Stimulated activated naive CD8-positive, alpha-beta T cell treated with anti-CD3 and anti-CD28 coated beads, Interleukin-15, amount 100 ng/mL, for 72 hours (primary cell): ENCODE measurements at regions not wholly inside any gene's neighbourhood (a gene's known extent, or its start where the extent isn't known, plus 50 kb on each side); places are given as distances from the start of the nearest gene placed in this dataset.

Source experiments
- ATAC-seq: fragments of 150-1000 bp; cut with Tn5 transposase; 2 replicates; pipeline ENCODE4 v1.10.0; 2021; ENCODE audit warnings: mild to moderate bottlenecking, moderate library complexity
- DNase-seq, 2 donors: peaks; one replicate each; pipeline ENCODE4 v3.0.0; 2021 to 2022
- H3K27ac Mint-ChIP-seq, 2 donors: one replicate each; pipeline ENCODE4 v1.8.0; 2022; ENCODE audit warnings: mild to moderate bottlenecking in 2 of 2, mixed read lengths in 2 of 2, moderate library complexity in 2 of 2
- H3K27me3 Mint-ChIP-seq: one replicate; pipeline ENCODE4 v1.8.0; 2022; ENCODE audit warnings: mixed read lengths
- H3K4me1 Mint-ChIP-seq: one replicate; pipeline ENCODE4 v1.8.0; 2022; ENCODE audit warnings: mild to moderate bottlenecking, mixed read lengths
- H3K4me3 Mint-ChIP-seq, 2 donors: one replicate each; pipeline ENCODE4 v1.8.0; 2022; ENCODE audit warnings: mild to moderate bottlenecking in 2 of 2, mixed read lengths in 2 of 2, moderate library complexity in 1 of 2
- H3K9me3 Mint-ChIP-seq, 2 donors: one replicate each; pipeline ENCODE4 v1.8.0; 2022; ENCODE audit warnings: mixed read lengths in 2 of 2

DNA sequence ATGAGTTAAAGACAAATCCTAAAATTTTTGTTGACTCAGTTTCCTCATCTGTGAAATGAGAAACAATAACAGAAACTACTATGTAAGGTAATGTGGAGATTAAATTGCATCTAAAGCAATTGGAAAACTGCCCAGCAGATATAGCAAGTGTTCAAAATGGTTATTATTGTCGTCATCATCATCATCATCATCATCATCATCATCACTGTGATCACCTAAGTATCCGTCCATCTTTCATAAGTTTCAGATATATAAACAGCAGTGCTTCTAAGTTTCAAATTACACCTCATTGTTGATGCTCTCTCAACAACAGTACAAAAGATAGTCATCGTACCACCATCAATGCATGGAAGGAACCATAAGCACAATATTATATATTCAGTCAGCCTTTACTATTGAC lies 379.9 kb downstream of the PDGFC start:
- no peaks in the 10 kb centered on the region for H3K4me1 Mint-ChIP-seq
- H3K27ac Mint-ChIP-seq: no peak overlapping the region
- DNase-seq: no peak
- no peak overlapping the region for H3K4me3 Mint-ChIP-seq
- no peaks in the 10 kb centered on the region for H3K9me3 Mint-ChIP-seq
- no peak for ATAC-seq
- H3K27me3 Mint-ChIP-seq: no peaks in the 10 kb centered on the region

DNA sequence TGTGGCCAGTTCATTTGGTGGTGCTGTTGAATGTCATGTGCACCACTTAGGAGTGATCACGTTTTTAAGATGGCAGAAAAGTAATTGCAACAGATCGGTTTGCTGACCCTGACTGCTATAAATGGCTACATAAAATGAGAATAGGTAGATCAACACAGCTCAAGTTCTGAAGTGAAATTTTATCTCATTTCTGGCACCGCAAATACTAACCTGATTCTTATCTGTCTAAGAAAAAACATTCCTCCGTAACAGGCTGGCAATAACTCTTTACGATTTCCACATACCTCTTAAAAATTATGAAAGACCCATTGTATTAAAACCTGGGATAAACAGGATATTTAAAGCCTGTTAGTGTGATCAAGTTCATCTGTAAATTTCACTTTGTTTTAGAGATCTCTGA lies 387.5 kb downstream of the PDGFC start:
- ATAC-seq (no peak), DNase-seq (no peak)
- Mint-ChIP-seq H3K27me3 (no peaks in the 10 kb centered on the region), H3K4me1 (no peaks in the 10 kb centered on the region), H3K27ac (no peak overlapping the region), H3K4me3 (no peak overlapping the region), H3K9me3 (no peaks in the 10 kb centered on the region)

DNA sequence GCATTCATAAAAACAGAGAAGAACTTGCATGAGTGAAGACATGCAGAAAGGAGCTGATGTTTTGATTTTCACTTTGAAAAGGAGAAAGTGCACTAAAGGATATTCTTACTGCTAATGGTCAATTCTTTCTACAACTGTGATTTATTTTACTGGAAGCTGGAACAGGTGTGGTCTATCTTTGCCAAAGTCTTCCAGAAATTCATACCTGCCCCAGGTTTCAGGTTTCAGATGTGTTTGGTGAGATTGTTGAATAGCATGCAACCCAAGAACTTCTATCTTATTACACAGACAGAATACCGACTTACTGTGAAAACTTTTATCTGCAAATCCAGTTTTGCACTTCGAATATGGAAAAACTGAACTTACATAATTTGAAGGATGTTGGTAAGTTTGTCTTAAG lies 388.3 kb downstream of the PDGFC start:
- Mint-ChIP-seq H3K4me1 (no peaks in the 10 kb centered on the region), H3K4me3 (no peak overlapping the region), H3K27ac (no peak overlapping the region), H3K9me3 (no peaks in the 10 kb centered on the region), H3K27me3 (no peaks in the 10 kb centered on the region)
- ATAC-seq (no peak), DNase-seq (no peak)

DNA sequence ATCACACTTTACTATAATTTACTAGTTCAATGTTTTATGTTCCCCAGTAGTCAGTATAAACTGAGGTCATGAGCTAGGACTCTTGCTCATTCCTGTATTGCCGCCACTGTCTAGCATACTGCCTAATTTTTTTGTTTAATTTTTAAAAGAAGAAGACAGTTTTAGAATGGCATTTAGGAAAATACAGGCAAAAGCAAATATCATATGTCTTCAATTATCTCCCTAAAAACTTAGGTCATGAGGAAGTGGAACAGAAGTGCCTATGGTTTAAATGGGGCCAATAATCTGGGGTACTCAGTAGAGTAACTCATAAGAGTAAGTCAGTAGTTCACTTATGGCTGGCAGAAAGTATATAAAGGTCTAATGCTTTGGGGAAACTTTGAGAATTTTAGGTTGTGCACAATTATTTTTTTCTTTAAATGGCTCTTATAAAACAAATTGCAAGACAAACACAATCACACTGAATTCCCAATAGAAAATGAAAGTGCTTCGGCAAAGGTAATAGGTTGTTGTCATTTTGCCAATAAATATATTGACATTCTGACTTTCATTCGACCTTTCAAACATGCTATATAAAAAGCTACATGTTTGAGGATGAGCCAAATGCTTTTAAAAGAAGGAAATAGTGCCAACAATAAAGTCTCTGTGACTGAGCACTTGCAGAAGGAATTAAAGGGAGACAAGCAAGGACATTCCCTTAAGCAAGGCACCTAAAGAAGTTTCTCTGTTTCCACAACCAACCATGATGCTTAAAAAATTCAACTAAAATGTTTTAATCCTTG lies 390.1 kb downstream of the PDGFC start:
- DNase-seq (no peak), ATAC-seq (no peak)
- Mint-ChIP-seq H3K4me1 (no peaks in the 10 kb centered on the region), H3K4me3 (no peak overlapping the region), H3K9me3 (no peaks in the 10 kb centered on the region), H3K27ac (no peak overlapping the region), H3K27me3 (no peaks in the 10 kb centered on the region)

DNA sequence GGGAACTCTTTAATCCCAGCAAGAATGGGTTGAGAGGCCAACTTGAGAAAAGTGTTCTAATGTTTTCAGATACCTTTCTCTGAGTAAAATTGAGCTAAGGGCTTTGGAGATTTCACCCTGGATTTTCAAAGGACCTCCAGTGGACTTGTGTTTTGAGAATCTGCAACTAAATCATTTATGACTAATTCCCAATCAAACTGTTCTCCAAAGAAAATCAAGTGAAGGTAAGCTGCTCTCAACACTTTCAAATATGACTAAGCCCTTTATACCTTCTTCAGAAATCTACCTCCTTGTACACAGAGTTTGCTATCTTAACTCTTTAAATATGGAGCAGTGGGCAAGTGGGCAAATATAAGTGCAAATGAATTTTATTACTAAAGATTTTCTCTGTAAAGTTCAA lies 392.9 kb downstream of the PDGFC start:
- no peak overlapping the region for H3K4me3 Mint-ChIP-seq
- no peak overlapping the region for H3K27ac Mint-ChIP-seq
- H3K9me3 Mint-ChIP-seq: no peaks in the 10 kb centered on the region
- no peak for ATAC-seq
- no peak for DNase-seq
- no peaks in the 10 kb centered on the region for H3K4me1 Mint-ChIP-seq
- no peaks in the 10 kb centered on the region for H3K27me3 Mint-ChIP-seq

DNA sequence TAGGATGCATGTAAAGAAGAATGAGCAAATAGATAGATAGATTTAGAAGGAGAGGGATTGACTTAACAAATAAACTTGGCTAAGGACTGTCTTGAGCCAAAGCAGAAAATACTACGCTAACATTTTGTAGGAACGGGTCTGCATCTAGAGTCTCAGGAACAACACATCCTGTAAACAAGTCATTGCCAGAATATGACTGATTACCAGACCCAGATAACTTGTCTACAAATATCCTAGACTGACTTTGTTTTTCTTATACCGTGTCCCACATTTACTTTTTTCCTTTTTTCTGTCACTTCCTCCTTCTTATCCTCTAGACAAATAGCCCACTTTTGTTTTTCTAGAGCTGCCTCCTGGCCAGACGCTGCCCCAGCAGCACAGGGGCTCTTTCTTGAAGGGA lies 393.6 kb downstream of the PDGFC start:
- Mint-ChIP-seq H3K27me3 (no peaks in the 10 kb centered on the region), H3K27ac (no peak overlapping the region), H3K9me3 (no peaks in the 10 kb centered on the region), H3K4me1 (no peaks in the 10 kb centered on the region), H3K4me3 (no peak overlapping the region)
- ATAC-seq: no peak
- DNase-seq: no peak

DNA sequence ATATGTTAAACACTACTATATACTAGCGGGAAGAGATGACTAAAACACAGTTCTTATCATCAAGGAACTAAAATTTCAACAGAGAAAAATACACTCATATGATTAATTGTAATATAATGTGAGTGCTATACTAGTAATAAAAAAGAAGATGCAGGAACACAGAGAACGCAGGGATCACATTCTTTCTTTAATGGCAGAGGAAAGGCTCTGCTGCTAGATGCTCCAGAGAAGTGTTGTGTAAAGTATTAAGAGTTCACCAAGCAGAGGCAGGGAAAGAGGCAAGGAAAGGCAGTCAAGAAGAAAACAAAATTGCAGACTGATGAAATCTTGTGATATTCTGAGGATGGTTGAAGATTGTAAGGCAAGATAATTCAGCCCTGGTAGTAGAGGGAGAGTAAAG lies 394.7 kb downstream of the PDGFC start:
- no peak for DNase-seq
- H3K4me1 Mint-ChIP-seq: no peaks in the 10 kb centered on the region
- no peaks in the 10 kb centered on the region for H3K9me3 Mint-ChIP-seq
- H3K4me3 Mint-ChIP-seq: no peak overlapping the region
- ATAC-seq: no peak
- H3K27me3 Mint-ChIP-seq: no peaks in the 10 kb centered on the region
- no peak overlapping the region for H3K27ac Mint-ChIP-seq

DNA sequence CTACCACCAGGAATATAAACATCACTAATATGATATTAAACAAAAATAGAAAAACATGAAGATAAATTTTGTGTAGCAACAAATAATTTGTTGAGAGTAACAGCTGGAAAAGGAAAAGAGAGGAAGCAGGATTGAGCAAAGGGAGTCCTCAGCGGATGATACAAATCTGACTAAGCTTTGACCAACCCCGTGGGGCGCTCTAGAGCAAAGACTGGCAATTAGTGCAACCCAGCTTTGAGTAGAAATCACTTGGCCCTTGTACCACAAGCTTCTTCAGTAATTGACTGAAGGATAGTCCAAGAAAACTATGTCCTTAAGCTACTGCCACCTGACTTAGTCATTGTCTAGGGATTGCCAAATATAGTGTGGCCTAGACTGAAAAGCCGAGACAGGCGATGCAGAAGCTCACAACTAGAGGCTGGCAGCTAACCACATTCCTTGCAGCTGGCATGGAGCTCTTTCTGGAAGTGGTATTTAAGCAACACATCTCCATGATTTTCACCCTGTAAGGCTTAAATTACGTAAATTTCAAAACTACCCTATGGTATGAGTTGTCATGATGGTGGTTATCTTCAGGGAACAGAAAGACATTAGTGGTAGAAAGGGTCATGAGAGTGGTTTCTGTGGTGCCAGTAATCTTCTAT lies 396.0 kb downstream of the PDGFC start:
- ATAC-seq (no peak), DNase-seq (no peak)
- no peak overlapping the region for H3K27ac Mint-ChIP-seq
- no peaks in the 10 kb centered on the region for H3K27me3 Mint-ChIP-seq
- H3K9me3 Mint-ChIP-seq: peaks cover 0 to 5% of the 10 kb centered on the region in 2 donors
- H3K4me1 Mint-ChIP-seq: no peaks in the 10 kb centered on the region
- H3K4me3 Mint-ChIP-seq: no peak overlapping the region

DNA sequence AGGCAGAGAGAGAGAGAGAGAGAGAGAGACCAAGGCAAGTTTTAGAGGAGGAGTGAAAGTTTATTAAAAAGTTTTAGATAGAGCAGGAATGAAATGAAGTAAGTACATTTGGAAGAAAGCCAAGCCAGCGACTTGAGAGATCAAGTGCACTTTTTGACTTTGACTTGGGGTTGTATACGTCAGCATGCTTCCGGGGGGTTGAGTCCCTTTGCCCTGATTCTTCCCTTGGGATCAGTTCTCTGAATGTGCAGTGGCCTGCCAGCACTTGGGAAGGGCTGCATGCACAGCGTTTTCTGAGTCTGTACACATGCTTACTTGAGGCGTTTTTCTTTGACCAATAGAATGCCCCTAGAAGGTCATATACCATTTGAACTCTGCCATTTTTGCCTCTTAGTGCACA lies 400.5 kb downstream of the PDGFC start:
- no peaks in the 10 kb centered on the region for H3K27me3 Mint-ChIP-seq
- H3K4me3 Mint-ChIP-seq: no peak overlapping the region
- ATAC-seq (no peak), DNase-seq (no peak)
- H3K4me1 Mint-ChIP-seq: no peaks in the 10 kb centered on the region
- no peak overlapping the region for H3K27ac Mint-ChIP-seq
- peaks cover 7 to 11% of the 10 kb centered on the region in 2 donors for H3K9me3 Mint-ChIP-seq

DNA sequence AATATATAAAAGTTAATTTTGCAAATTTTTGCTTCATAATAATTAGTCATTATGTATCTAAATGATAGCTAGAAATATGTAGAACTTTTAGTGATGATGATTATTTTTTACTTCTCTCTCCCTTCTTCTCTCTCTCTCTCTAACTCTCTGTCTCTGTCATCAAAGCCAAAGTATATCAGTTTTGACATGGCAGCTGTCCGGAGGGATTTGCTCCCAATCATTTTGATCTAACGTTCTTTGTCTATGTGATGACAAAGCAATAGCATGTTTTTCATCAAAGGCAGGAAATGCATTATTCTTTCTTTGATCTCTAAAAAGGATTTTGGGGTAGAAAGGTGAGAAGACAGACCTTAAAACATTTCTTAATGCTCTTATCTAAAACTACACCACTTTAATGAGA lies 402.1 kb downstream of the PDGFC start:
- no peak for ATAC-seq
- DNase-seq: no peak
- no peaks in the 10 kb centered on the region for H3K4me1 Mint-ChIP-seq
- H3K9me3 Mint-ChIP-seq: peaks cover 7 to 11% of the 10 kb centered on the region in 2 donors
- H3K4me3 Mint-ChIP-seq: no peak overlapping the region
- no peak overlapping the region for H3K27ac Mint-ChIP-seq
- H3K27me3 Mint-ChIP-seq: no peaks in the 10 kb centered on the region

DNA sequence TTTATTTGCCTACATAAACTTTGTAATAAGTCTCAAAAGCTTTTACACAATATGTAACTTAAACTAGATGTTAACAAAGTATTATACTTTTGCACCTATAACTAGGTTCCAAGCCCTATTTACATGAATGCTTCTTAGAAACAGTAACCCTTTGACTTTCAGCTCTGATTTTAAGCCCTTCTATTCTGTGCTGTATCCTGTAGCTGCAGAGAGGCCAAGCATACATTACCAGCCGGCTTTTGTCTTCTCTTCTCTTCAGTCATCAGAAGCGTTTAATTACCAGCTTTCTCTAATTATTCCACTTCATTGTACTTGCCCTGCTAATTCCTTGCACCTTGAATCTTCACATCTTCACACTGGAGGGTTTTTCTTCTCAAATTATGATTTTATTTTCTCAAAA lies 403.1 kb downstream of the PDGFC start:
- H3K27ac Mint-ChIP-seq: no peak overlapping the region
- H3K9me3 Mint-ChIP-seq: peaks cover 7 to 11% of the 10 kb centered on the region in 2 donors
- no peak overlapping the region for H3K4me3 Mint-ChIP-seq
- no peaks in the 10 kb centered on the region for H3K27me3 Mint-ChIP-seq
- H3K4me1 Mint-ChIP-seq: no peaks in the 10 kb centered on the region
- DNase-seq (no peak), ATAC-seq (no peak)

DNA sequence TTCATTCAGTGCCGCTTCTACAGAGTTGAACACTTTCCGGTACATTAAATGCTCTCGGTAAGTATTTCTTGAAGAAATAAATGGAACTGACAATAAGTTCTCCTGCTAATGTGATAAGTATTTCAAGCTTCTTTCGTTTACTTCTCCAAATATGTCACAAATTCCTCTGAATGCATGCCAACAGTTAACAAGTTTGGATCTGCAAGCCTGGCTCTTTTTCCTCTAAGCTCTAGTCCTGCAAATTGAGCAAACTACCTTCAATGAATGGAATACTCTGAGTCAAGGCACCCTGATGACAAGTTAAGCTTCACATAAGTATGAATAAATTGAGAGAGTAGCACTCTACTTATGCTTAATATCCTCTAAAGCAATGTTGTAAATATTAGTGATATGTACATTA lies 403.6 kb downstream of the PDGFC start:
- Mint-ChIP-seq H3K4me3 (no peak overlapping the region), H3K4me1 (no peaks in the 10 kb centered on the region), H3K27me3 (no peaks in the 10 kb centered on the region), H3K27ac (no peak overlapping the region), H3K9me3 (peaks cover 7 to 11% of the 10 kb centered on the region in 2 donors)
- DNase-seq (no peak), ATAC-seq (no peak)

DNA sequence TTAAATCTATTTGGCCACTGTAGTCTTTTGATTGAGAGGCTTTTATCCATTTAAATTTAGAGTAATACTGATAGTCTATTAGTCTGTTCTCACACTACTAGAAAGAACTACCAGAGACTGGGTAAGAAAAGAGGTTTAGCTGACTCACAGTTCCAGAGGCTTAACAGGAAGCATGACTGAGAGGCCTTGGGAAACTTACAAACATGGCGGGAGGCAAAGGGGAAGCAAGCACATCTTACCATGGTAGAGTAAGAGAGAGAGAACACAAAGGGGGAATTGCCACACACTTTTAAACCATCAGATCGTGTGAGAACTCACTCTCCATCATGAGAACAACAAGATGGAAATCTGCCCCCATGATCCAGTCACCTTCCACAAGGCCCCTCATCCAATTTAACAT lies 410.9 kb downstream of the PDGFC start:
- H3K4me1 Mint-ChIP-seq: no peaks in the 10 kb centered on the region
- no peak overlapping the region for H3K27ac Mint-ChIP-seq
- no peak overlapping the region for H3K4me3 Mint-ChIP-seq
- peaks cover 13 to 24% of the 10 kb centered on the region in 2 donors for H3K9me3 Mint-ChIP-seq
- DNase-seq: no peak
- no peak for ATAC-seq
- H3K27me3 Mint-ChIP-seq: no peaks in the 10 kb centered on the region

DNA sequence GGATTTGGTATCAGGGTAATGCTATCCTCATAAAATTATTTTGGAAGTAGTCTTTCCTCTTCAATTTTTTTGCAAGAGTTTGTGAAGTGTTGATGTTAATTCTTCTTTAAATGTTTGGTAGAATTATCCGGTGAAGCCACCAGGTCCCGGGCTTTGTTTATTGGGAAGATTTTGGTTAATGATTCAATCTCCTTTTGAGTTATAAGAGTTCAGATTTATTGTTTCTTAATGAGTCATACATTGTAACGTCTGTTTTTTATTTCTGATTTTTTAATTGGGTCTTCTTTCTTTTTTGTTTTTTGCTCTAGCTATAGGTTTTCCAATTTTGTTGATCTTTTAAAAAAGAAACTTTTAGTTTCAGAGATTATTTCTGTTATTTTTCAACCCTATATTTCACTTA lies 412.3 kb downstream of the PDGFC start:
- Mint-ChIP-seq H3K9me3 (peaks cover 18 to 24% of the 10 kb centered on the region in 2 donors), H3K27ac (no peak overlapping the region), H3K4me3 (no peak overlapping the region), H3K4me1 (no peaks in the 10 kb centered on the region), H3K27me3 (no peaks in the 10 kb centered on the region)
- DNase-seq (no peak), ATAC-seq (no peak)

DNA sequence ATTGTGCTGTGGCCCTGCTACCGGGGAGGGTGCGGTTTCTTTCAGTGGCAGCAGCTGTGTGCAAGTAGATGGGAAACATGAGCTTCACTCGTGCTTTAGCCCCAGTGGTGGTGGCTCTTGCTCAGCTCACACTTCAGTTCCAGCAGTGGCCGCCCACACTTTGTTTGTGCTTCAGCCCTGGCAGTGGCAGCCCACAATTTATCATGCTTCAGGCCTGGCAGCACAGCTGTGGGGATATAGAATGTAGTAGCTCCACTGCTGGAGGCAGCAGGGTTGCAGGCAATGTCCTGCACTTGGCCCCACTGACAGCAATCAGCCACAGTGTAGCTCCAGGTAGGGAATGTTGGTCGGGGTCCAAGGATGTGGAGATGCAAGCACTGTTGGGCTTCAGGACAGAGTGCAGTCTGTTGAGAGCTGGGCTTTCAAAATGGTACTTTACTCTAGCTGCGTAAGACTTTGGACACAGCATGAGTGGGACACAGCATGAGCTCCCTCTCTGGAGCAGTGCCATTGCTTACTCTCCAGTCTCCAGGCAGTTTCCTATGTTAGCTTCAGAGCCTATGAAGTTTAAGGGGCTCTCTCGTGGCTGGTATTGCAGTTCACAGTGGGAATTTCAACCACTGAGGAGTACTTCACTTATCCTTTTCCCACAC lies 413.1 kb downstream of the PDGFC start:
- Mint-ChIP-seq H3K4me3 (no peak overlapping the region), H3K4me1 (no peaks in the 10 kb centered on the region), H3K27me3 (no peaks in the 10 kb centered on the region), H3K9me3 (peaks cover 18 to 24% of the 10 kb centered on the region in 2 donors), H3K27ac (no peak overlapping the region)
- DNase-seq: no peak
- ATAC-seq: no peak

DNA sequence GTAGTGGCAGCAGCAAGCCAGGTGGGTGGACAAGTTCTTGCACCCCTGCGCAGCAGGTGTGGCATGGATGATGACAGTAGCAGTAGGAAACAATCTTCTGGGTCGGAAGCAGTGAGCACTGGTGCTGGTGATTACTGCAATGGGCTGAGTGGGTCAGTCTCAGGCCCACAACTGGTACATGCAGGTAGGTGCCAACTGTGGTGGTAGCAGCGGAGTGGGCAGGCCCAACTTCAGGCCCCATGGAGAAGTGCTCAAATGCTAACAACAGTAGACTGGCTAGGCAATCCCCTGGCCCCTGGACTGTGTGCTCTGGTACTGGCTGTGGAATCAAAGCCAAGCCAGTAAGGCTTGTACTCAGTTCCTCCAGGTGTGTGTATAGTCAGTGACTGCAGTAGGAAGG lies 413.7 kb downstream of the PDGFC start:
- DNase-seq (no peak), ATAC-seq (no peak)
- Mint-ChIP-seq H3K27ac (no peak overlapping the region), H3K4me1 (no peaks in the 10 kb centered on the region), H3K9me3 (peaks cover 18 to 24% of the 10 kb centered on the region in 2 donors), H3K27me3 (no peaks in the 10 kb centered on the region), H3K4me3 (no peak overlapping the region)
